Fibroblast of lung (primary cell): ENCODE measurements at regions not wholly inside any gene's neighbourhood (a gene's known extent, or its start where the extent isn't known, plus 50 kb on each side); places are given as distances from the start of the nearest gene placed in this dataset.

Source experiments
- DNase-seq, 2 donors: peaks; one replicate each; pipeline versions ENCODE4 v3.0.0 to v3.0.0-alpha.2; 2010; ENCODE audit warnings: low read depth in 2 of 2
- H2AFZ ChIP-seq: 2 replicates; pipeline ENCODE4 v1.5.1; 2012; ENCODE audit warnings: low read length, control low read depth, inconsistent platforms
- H3K27ac ChIP-seq: 2 replicates; pipeline ENCODE4 v1.5.1; 2011; ENCODE audit warnings: low read length, control low read depth; ENCODE audit not compliant: insufficient read depth
- H3K27me3 ChIP-seq: 2 replicates; pipeline ENCODE4 v1.5.1; 2011; ENCODE audit warnings: mild to moderate bottlenecking, low read length; ENCODE audit not compliant: control insufficient read depth, insufficient read depth
- H3K36me3 ChIP-seq: 2 replicates; pipeline ENCODE4 v1.5.1; 2011; ENCODE audit warnings: low read length; ENCODE audit not compliant: control insufficient read depth, insufficient read depth
- H3K4me1 ChIP-seq: 2 replicates; pipeline ENCODE4 v1.5.1; 2011; ENCODE audit warnings: low read length; ENCODE audit not compliant: control insufficient read depth, insufficient read depth; ENCODE audit errors: extremely low read depth
- H3K4me2 ChIP-seq: 2 replicates; pipeline ENCODE4 v1.5.1; 2011; ENCODE audit warnings: low read length, control low read depth; ENCODE audit not compliant: insufficient read depth; ENCODE audit errors: extremely low read depth
- H3K4me3 ChIP-seq, 4 experiments: fragments of 200-600 bp in 1 of 4; sonication (generic) in 1 of 4; replicated peaks in 1 of 4; 2 replicates each; pipeline ENCODE4 v1.5.1; 2011 to 2016; ENCODE audit warnings: low read length in 4 of 4, low read depth in 3 of 4, mild to moderate bottlenecking in 3 of 4, control low read depth in 2 of 4, inconsistent platforms in 1 of 4, mixed read lengths in 1 of 4; ENCODE audit not compliant: insufficient read depth in 1 of 4; ENCODE audit errors: control extremely low read depth in 1 of 4
- H3K79me2 ChIP-seq: 2 replicates; pipeline ENCODE4 v1.5.1; 2012; ENCODE audit warnings: mild to moderate bottlenecking, low read length, inconsistent platforms; ENCODE audit not compliant: control insufficient read depth, insufficient read depth
- H3K9ac ChIP-seq: 2 replicates; pipeline ENCODE4 v1.5.1; 2011; ENCODE audit warnings: mild to moderate bottlenecking, low read length, control low read depth; ENCODE audit not compliant: insufficient read depth
- H3K9me3 ChIP-seq: 2 replicates; pipeline ENCODE4 v1.5.1; 2012; ENCODE audit warnings: low read depth, low read length; ENCODE audit not compliant: control insufficient read depth, insufficient read depth
- H4K20me1 ChIP-seq: 2 replicates; pipeline ENCODE4 v1.5.1; 2011; ENCODE audit warnings: low read length; ENCODE audit not compliant: control insufficient read depth, insufficient read depth; ENCODE audit errors: extremely low read depth
- CTCF ChIP-seq, 2 donors: IDR thresholded peaks in 1 of 2; conservative IDR thresholded peaks in 1 of 2; 1 replicate in 1 of 2; 2 replicates in 1 of 2; pipeline ENCODE4 v1.5.1; 2011 to 2012; ENCODE audit warnings: low read length in 2 of 2, control low read depth in 1 of 2, inconsistent platforms in 1 of 2, low read depth in 1 of 2, mild to moderate bottlenecking in 1 of 2
- EZH2 ChIP-seq: IDR thresholded peaks from 2 replicates; pipeline ENCODE4 v1.5.1; 2012; ENCODE audit warnings: low read length, control low read depth, mild to moderate bottlenecking; ENCODE audit errors: missing control alignments

DNA sequence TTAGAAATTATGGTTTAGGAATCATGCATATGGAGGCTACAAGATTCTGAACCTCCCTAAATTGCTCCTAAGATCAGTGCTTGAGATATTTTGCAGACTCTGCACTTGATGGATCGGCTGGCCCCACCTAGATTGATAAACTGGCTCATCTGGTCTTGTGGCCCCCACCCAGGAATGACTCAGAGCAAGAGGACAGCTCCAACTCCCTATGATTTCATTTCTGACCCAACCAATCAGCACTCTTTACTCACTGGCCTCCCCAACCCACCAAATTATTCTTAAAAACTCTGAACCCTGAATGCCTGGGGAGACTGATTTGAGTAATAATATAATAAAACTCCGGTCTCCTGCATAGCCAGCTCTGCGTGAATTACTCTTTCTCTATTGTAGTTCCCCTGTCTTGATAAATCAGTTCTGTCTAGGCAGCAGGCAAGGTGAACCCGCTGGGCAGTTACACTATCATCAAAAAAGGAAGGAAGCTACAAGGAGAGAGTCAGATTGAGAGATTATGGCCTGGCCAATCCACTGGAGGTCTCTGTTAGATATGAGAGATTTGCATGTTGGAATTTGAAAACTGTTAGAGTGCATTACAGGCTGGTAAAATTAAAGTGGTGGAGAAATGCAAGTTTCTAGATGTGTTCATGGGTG is 245.8 kb downstream of the CSNK2A3 start:
- H3K4me1 ChIP-seq, result no peaks in the 10 kb centered on the region
- no peak overlapping the region for H3K4me3 ChIP-seq
- DNase-seq, result no peak
- peaks cover 7% of the 10 kb centered on the region for H3K27me3 ChIP-seq
- no peak overlapping the region for H3K9ac ChIP-seq
- no peaks in the 10 kb centered on the region for H3K36me3 ChIP-seq
- H3K79me2 ChIP-seq, result no peaks in the 10 kb centered on the region
- H2AFZ ChIP-seq, result no peak overlapping the region
- no peak overlapping the region for H3K4me2 ChIP-seq
- H3K9me3 ChIP-seq, result no peaks in the 10 kb centered on the region
- TF ChIP-seq CTCF (conservative IDR thresholded peaks at IDR 0.05 in 1 of 2, IDR thresholded peaks at IDR 0.05 in 1 of 2; ENCODE audit: low read depth in 1 of 2, low read length in 2 of 2) (no peak), EZH2 (no peak)
- H3K27ac ChIP-seq, result no peak overlapping the region
- no peaks in the 10 kb centered on the region for H4K20me1 ChIP-seq

- no peaks in the 10 kb centered on the region for H3K4me1 ChIP-seq
- no peak overlapping the region for H3K9ac ChIP-seq
- H3K27ac ChIP-seq, result no peak overlapping the region
- no peaks in the 10 kb centered on the region for H3K9me3 ChIP-seq
- H3K27me3 ChIP-seq, result peaks cover 7% of the 10 kb centered on the region
- no peak overlapping the region for H3K4me2 ChIP-seq
- H2AFZ ChIP-seq, result no peak overlapping the region
- no peaks in the 10 kb centered on the region for H3K79me2 ChIP-seq
- H4K20me1 ChIP-seq, result no peaks in the 10 kb centered on the region
- no peak overlapping the region for H3K4me3 ChIP-seq
- no peaks in the 10 kb centered on the region for H3K36me3 ChIP-seq
- DNase-seq, result no peak
- TF ChIP-seq CTCF (conservative IDR thresholded peaks at IDR 0.05 in 1 of 2, IDR thresholded peaks at IDR 0.05 in 1 of 2; ENCODE audit: low read depth in 1 of 2, low read length in 2 of 2) (no peak), EZH2 (no peak)
Measured at GRCh38 chr11:11105361-11105760, 247.5 kb upstream of the ZBED5 start.

- Histone ChIP-seq H3K4me1 (no peaks in the 10 kb centered on the region), H3K4me2 (no peak overlapping the region), H2AFZ (no peak overlapping the region), H3K9ac (no peak overlapping the region), H3K4me3 (no peak overlapping the region), H3K27ac (no peak overlapping the region), H4K20me1 (no peaks in the 10 kb centered on the region), H3K79me2 (no peaks in the 10 kb centered on the region), H3K27me3 (peaks cover 11% of the 10 kb centered on the region), H3K9me3 (no peaks in the 10 kb centered on the region), H3K36me3 (no peaks in the 10 kb centered on the region)
- no peak for TF ChIP-seq EZH2
- TF ChIP-seq CTCF (conservative IDR thresholded peaks at IDR 0.05 in 1 of 2, IDR thresholded peaks at IDR 0.05 in 1 of 2; ENCODE audit: low read depth in 1 of 2, low read length in 2 of 2), result no peak
- no peak for DNase-seq
Measured at GRCh38 chr11:11095831-11096723, 238.2 kb upstream of the ZBED5 start.
